PC-3 (cell line): ENCODE measurements at regions not wholly inside any gene's neighbourhood (a gene's known extent, or its start where the extent isn't known, plus 50 kb on each side); places are given as distances from the start of the nearest gene placed in this dataset.

Experiments
- ATAC-seq: fragments of 200-7000 bp; cut with Tn5 transposase; 2 replicates; pipeline ENCODE4 v1.9.1; 2020; ENCODE audit warnings: mild to moderate bottlenecking, moderate library complexity
- BruUV-seq: library from RNA; stranded (reverse); fragments of 400-500 nt; replicated peaks from 2 replicates; lab custom pipeline; 2021; lab: Mats Ljungman, UMichigan
- CTCF ChIA-PET: fragments of 300-600 bp; sonication (Branson Sonifier 250); formaldehyde crosslinking; loops from one replicate; lab custom pipeline; 2022; ENCODE audit warnings: antibody characterized with exemption; lab: Charles Lee
- POLR2A ChIA-PET: fragments of 300-600 bp; sonication (Branson Sonifier 250); formaldehyde crosslinking; loops from one replicate; lab custom pipeline; 2022; ENCODE audit warnings: antibody characterized with exemption; ENCODE audit not compliant: unreplicated experiment; lab: Charles Lee
- DNase-seq: peaks from one replicate; pipeline ENCODE4 v3.0.0-alpha.2; 2015
- H2AFZ ChIP-seq: fragments of 300-600 bp; sonication (generic); 2 replicates; pipeline ENCODE4 v1.6.0; 2016; ENCODE audit warnings: antibody characterized with exemption, low read length
- H3F3A ChIP-seq: fragments of 300-600 bp; sonication (generic); one replicate; pipeline ENCODE4 v1.6.0; 2017; ENCODE audit warnings: antibody characterized with exemption, low read length, control low read depth, mild to moderate bottlenecking; ENCODE audit not compliant: unreplicated experiment
- H3K27ac ChIP-seq: fragments of 300-600 bp; sonication (generic); 2 replicates; pipeline ENCODE4 v1.5.1; 2016; ENCODE audit warnings: mild to moderate bottlenecking, low read length
- H3K27me3 ChIP-seq: fragments of 300-600 bp; sonication (generic); 2 replicates; pipeline ENCODE4 v1.6.1; 2016; ENCODE audit warnings: low read length, mixed read lengths
- H3K36me3 ChIP-seq: fragments of 300-600 bp; sonication (generic); 2 replicates; pipeline ENCODE4 v1.6.1; 2016; ENCODE audit warnings: low read depth, mixed run types, low read length, mixed read lengths
- H3K4me1 ChIP-seq: fragments of 300-600 bp; sonication (generic); 2 replicates; pipeline ENCODE4 v1.5.1; 2016; ENCODE audit warnings: low read length; ENCODE audit not compliant: insufficient read depth
- H3K4me2 ChIP-seq: fragments of 300-600 bp; sonication (generic); 2 replicates; pipeline ENCODE4 v1.6.0; 2016; ENCODE audit warnings: low read length
- H3K4me3 ChIP-seq: fragments of 300-600 bp; sonication (generic); 2 replicates; pipeline ENCODE4 v1.5.1; 2016; ENCODE audit warnings: mild to moderate bottlenecking, low read length, mixed read lengths
- H3K79me2 ChIP-seq: fragments of 300-600 bp; sonication (generic); 2 replicates; pipeline ENCODE4 v1.6.1; 2017; ENCODE audit warnings: low read length, mixed read lengths
- H3K9ac ChIP-seq: fragments of 300-600 bp; sonication (generic); 2 replicates; pipeline ENCODE4 v1.6.0; 2016; ENCODE audit warnings: mild to moderate bottlenecking, low read length
- H3K9me2 ChIP-seq: fragments of 300-600 bp; sonication (generic); replicated peaks from 2 replicates; pipeline ENCODE4 v1.6.1; 2016; ENCODE audit warnings: mixed run types, low read length, mixed read lengths
- H3K9me3 ChIP-seq: fragments of 300-600 bp; sonication (generic); 2 replicates; pipeline ENCODE4 v1.6.1; 2016; ENCODE audit warnings: low read length, mixed read lengths
- H4K20me1 ChIP-seq: fragments of 300-600 bp; sonication (generic); 2 replicates; pipeline ENCODE4 v1.6.1; 2016; ENCODE audit warnings: low read length, mixed read lengths
- CTCF ChIP-seq: fragments of 300-600 bp; sonication (generic); conservative IDR thresholded peaks from 2 replicates; pipeline ENCODE4 v1.5.1; 2017; ENCODE audit warnings: antibody characterized with exemption, low read depth, mild to moderate bottlenecking, low read length
- EZH2 ChIP-seq: fragments of 300-600 bp; sonication (generic); IDR thresholded peaks from one replicate; pipeline ENCODE4 v1.6.1; 2017; ENCODE audit warnings: antibody characterized with exemption, mild to moderate bottlenecking, low read length; ENCODE audit not compliant: unreplicated experiment
- EZH2phosphoT487 ChIP-seq: fragments of 300-600 bp; sonication (generic); IDR thresholded peaks from 2 replicates; pipeline ENCODE4 v1.6.1; 2018; ENCODE audit warnings: mild to moderate bottlenecking, antibody characterized with exemption, low read length, borderline replicate concordance
- intact Hi-C: fragments of 100-400 bp; cut with micrococcal nuclease; formaldehyde crosslinking; loops from 2 replicates; pipeline ENCODE4 v1.9.0; 2023

GRCh38 chr6:76420094-76420493 is 347.6 kb upstream of the IMPG1 start:
- Histone ChIP-seq H2AFZ (no peak overlapping the region), H3K4me2 (no peak overlapping the region), H4K20me1 (no peaks in the 10 kb centered on the region), H3K9me3 (no peaks in the 10 kb centered on the region), H3K27me3 (no peaks in the 10 kb centered on the region), H3K27ac (no peak overlapping the region), H3K4me3 (no peak overlapping the region), H3K9me2 (no peaks in the 10 kb centered on the region), H3K4me1 (no peaks in the 10 kb centered on the region), H3K79me2 (no peaks in the 10 kb centered on the region), H3F3A (no peaks in the 10 kb centered on the region), H3K9ac (no peak overlapping the region), H3K36me3 (no peaks in the 10 kb centered on the region)
- no TSS peak for BruUV-seq
- ChIA-PET POLR2A (no interaction called here), CTCF (no interaction called here)
- intact Hi-C loops, result no loop called here
- no peak for DNase-seq
- ATAC-seq, result no peak
- TF ChIP-seq CTCF (no peak), EZH2phosphoT487 (no peak), EZH2 (no peak)

- DNase-seq, result no peak
Measured at GRCh38 chr6:76418560-76419223, 346.2 kb upstream of the IMPG1 start.

More at GRCh38 chr6:76418560-76419223, 346.2 kb upstream of the IMPG1 start:
- no peaks in the 10 kb centered on the region for H4K20me1 ChIP-seq
- ATAC-seq, result no peak
- no peaks in the 10 kb centered on the region for H3K9me3 ChIP-seq
- no peaks in the 10 kb centered on the region for H3K36me3 ChIP-seq
- BruUV-seq, result no TSS peak
- no peaks in the 10 kb centered on the region for H3F3A ChIP-seq
- H3K9me2 ChIP-seq, result no peaks in the 10 kb centered on the region
- intact Hi-C loops, result no loop called here
- ChIA-PET POLR2A (no interaction called here), CTCF (no interaction called here)
- no peaks in the 10 kb centered on the region for H3K27me3 ChIP-seq
- H3K4me1 ChIP-seq, result no peaks in the 10 kb centered on the region
- no peak overlapping the region for H3K27ac ChIP-seq
- no peak for TF ChIP-seq EZH2phosphoT487
- TF ChIP-seq EZH2, result no peak
- no peak for TF ChIP-seq CTCF
- H3K4me2 ChIP-seq, result no peak overlapping the region
- H3K79me2 ChIP-seq, result no peaks in the 10 kb centered on the region
- no peak overlapping the region for H3K9ac ChIP-seq
- H2AFZ ChIP-seq, result no peak overlapping the region
- no peak overlapping the region for H3K4me3 ChIP-seq
